GM21515 (cell line): ENCODE measurements at regions not wholly inside any gene's neighbourhood (a gene's known extent, or its start where the extent isn't known, plus 50 kb on each side); places are given as distances from the start of the nearest gene placed in this dataset.
"Not testable (repeated sequence)": the region's sequence is repeated elsewhere in the genome, so short reads cannot be mapped to it uniquely, and the experiment has no call there.

ENCODE experiments used
- ATAC-seq: cut with Tn5 transposase; IDR thresholded peaks from one replicate; pipeline ENCODE4 v1.9.1; 2021; ENCODE audit not compliant: unreplicated experiment

DNA sequence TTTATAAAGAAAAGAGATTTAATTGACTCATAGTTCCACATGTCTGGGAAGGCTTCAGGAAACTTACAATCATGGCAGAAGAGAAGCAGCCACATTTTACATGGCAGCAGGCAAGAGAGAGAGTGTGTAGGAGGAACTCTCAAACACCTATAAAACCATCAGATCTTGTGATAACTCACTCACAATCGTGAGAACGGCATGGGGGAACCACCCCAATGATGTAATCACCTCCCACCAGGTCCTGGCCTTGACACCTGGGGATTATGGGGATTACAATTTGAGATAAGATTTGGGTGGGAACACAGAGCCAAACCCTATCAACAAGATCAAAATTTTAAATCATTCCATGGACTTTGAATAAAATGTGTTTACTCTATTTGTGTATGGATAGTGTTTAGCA is 575.6 kb downstream of the ADCYAP1 start:
- ATAC-seq = no peak

DNA sequence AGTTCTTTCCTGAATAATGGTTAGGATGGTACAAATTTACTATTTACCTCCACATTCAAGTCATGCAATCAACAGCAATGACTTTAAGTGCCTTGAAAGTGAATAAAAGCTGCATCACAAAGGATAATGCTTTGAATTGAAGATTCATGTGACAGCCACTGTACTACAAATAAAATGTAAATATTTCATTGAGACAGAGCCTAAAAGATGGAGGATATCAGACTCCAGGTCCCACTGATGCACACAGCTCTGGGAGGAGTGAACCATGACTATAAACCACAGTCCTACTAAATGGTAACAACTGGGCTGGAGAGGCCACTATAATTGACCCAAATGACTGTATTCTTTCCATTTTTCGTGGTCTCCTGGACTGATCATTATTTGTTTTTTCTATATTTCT is 576.9 kb downstream of the ADCYAP1 start:
- ATAC-seq = no peak

DNA sequence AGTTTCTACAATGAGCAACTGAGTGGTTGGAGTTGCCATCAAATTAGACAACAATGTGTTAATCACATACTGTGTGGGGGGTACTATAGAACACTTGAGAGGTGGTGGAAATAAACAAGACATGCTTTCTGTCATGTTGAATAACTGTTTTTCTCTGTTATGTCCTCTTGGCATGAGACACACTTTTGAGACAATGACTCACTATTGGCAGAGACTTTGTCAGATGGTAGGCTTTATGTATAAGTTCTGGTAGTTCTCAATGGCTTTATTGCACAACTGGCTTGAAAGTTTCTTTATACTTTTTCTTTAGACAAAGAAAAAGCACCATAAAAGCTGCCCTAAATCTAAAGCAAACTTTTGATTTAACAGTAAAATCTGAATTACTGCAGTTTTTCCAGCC is 578.7 kb downstream of the ADCYAP1 start:
- no peak for ATAC-seq

GRCh38 chr18:1487457-1487856 is 582.8 kb downstream of the ADCYAP1 start:
- ATAC-seq = no peak

DNA sequence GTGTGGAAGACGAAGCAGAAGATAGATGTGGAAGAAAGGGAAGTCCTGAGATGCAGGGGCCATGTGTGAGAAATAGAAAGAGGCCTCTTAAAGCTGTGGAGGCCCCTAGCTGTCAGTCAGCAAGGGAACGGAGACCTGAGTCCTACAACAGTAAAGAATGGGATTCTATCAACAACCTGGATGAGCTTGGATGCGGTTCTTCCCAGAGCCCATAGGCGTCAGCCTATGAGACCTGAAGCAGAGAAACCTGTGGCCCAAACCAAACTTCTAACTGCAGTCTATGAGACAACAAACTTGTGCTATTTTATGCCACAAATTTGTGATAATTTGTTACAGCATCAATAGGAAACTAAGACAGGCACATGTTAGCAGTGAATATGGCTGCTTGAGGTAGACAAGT is 583.7 kb downstream of the ADCYAP1 start:
- ATAC-seq = no peak

- no peak for ATAC-seq
Observed at GRCh38 chr18:1488957-1489356, 584.3 kb downstream of the ADCYAP1 start.

- ATAC-seq = no peak
Observed at GRCh38 chr18:1495387-1495786, 590.7 kb downstream of the ADCYAP1 start.

- no peak for ATAC-seq
Observed at GRCh38 chr18:1496096-1496495, 591.4 kb downstream of the ADCYAP1 start.

- no peak for ATAC-seq
Observed at GRCh38 chr18:1498216-1498615, 593.5 kb downstream of the ADCYAP1 start.

- ATAC-seq = no peak
Observed at GRCh38 chr18:1499265-1499664, 594.6 kb downstream of the ADCYAP1 start.

DNA sequence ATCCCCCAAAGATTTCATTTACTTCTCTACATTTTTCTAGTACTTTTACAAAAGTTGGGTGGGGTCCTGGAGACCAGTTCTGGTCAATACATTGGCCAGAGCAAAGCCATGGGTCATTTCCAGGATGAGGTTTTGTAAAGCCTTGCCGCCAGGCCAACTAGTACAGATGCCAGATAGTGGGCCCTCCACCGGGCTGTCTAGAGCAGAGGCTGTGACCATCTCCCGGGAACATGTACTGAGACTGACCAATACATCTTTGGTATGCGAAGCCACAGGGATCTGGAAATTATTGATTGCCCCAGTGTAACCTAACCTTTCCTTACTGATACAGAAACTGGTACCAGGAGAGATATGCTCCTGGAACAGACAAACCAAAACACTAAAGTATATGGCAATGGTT is 599.2 kb downstream of the ADCYAP1 start:
- no peak for ATAC-seq

DNA sequence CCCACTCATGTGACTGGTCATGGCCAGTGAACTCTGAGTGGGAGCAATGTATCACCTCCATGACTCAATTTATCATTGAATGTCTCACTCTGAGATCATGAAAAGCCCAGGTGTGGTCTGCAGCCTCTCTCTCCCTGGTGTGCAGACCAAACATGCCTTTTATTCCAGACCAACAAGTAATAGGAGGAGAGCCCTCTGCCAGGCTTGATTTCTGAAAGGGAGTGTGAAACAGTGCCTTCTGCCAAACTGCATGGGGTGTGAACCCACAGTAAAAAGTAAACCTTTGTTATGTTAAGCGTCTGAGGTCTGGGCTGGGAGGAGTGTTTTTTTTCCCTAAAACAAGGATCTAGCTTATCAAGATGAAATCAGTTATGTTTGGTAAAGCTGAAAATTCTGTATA is 601.2 kb downstream of the ADCYAP1 start:
- ATAC-seq = no peak

GRCh38 chr18:1510542-1511179 is 606.0 kb downstream of the ADCYAP1 start:
- no peak for ATAC-seq

DNA sequence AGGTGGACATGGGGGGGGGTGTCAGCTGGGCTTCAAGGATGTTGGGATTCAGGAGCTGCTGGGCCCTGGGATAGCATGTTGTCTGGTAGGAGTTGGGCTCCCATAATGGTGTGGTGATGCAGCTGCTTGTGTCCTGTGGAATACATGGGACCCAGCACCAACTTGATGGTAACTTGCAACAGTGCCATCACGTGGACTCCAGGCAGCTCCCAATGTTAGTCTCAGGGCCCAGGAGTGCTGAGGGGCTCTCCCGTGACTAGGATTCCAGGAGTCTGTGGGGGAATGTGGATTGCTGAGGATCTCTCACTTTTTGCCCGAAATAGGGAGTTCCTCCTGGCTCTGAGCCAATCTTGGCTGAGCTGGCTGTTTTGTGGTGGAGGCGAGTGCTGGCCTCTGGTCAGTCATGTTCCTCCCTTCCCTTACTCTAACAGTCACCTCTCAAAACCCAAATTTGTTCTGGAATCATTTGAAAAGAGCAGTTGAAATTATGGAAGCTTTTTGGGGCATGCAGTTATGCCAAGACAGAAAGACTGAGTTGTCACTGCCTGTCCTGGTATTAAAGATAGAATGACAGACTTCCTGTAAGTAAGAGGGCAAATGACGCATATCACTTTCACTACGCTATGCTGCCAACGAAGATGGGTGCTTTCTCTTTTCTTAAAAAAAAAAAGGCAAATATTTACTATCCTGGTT is 607.1 kb downstream of the ADCYAP1 start:
- no peak for ATAC-seq

GRCh38 chr18:1513519-1513918 is 608.8 kb downstream of the ADCYAP1 start:
- no peak for ATAC-seq

GRCh38 chr18:1521588-1522248 is 617.0 kb downstream of the ADCYAP1 start:
- ATAC-seq = not testable (repeated sequence)

DNA sequence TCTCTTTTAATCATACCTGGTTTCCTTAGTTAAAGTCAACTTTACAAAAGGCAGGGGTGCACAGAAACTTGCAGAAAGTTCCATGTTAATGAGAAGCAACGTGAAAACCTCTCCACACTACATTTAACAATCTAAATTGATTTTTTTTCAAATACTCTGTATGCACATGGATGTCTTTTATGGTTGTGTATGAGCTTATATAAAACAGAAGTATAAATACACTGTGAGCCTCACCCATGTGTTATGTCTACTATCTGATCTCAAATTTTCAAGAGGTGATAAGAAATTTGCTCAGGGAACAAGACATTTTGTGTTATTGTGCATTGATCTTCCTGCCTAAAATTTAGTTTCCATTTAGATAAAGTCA is 617.6 kb downstream of the ADCYAP1 start:
- ATAC-seq = no peak

- ATAC-seq = no peak
Observed at GRCh38 chr18:1526991-1527390, 622.3 kb downstream of the ADCYAP1 start.

DNA sequence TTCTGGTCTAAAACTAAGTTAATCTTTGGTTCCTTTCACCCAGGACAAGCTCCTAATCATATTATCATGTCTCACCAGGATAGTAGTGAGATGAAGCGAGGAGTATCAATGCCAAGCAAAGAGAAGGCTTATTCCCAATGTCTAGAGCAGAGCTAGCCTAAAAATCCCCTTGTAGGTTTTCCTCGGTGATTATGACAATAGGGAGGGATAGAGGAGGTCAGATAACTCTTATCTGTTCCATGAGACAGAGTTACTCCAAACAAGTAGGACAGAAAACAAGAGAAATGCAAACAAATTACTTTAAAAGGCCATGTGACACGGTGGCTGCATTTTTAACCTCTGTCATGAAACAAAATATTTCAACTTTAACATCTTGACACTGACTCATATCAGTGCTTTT is 623.1 kb downstream of the ADCYAP1 start:
- no peak for ATAC-seq

DNA sequence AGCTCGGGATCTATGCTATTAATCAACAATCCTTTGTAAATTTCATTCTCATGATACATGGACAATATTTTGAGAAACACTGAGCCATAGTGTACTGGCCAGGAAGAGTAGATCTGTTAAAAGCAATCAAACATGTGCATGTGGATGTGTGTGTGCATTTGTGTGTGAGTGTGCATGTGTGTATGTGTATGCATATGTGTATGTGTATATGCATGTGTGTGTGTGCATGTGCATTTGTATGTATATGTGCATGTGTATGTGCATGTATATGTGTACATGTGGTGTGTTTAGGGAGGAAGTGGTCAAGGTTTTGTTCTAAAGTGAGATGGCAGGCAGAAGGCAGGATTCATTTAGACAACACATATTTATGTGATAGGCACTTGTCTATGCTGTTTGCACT is 623.8 kb downstream of the ADCYAP1 start:
- no peak for ATAC-seq

- no peak for ATAC-seq
Observed at GRCh38 chr18:1528964-1529509, 624.4 kb downstream of the ADCYAP1 start.

- ATAC-seq = no peak
Observed at GRCh38 chr18:1530650-1531049, 626.0 kb downstream of the ADCYAP1 start.
